Smooth muscle cell (in vitro differentiated cells): ENCODE measurements at regions not wholly inside any gene's neighbourhood (a gene's known extent, or its start where the extent isn't known, plus 50 kb on each side); places are given as distances from the start of the nearest gene placed in this dataset.

Source experiments
- DNase-seq: peaks from one replicate; lab custom pipeline; 2025; ENCODE audit not compliant: unreplicated experiment; lab: John Stamatoyannopoulos, UW
- H2AFZ ChIP-seq: fragments of 200-600 bp; sonication (generic); 2 replicates; pipeline ENCODE4 v1.6.0; 2016; ENCODE audit warnings: antibody characterized with exemption, low read depth, mild to moderate bottlenecking
- H3F3A ChIP-seq: fragments of 200-600 bp; sonication (generic); 2 replicates; pipeline ENCODE4 v1.6.0; 2017; ENCODE audit warnings: antibody characterized with exemption, low read depth
- H3K27ac ChIP-seq: fragments of 200-600 bp; sonication (generic); 2 replicates; pipeline ENCODE4 v1.5.1; 2016; ENCODE audit warnings: low read depth, mild to moderate bottlenecking
- H3K27me3 ChIP-seq: fragments of 200-600 bp; sonication (generic); 2 replicates; pipeline ENCODE4 v1.6.1; 2016; ENCODE audit warnings: low read depth, mild to moderate bottlenecking
- H3K36me3 ChIP-seq: fragments of 200-600 bp; sonication (generic); 2 replicates; pipeline ENCODE4 v1.5.1; 2016; ENCODE audit warnings: low read depth
- H3K4me1 ChIP-seq: fragments of 200-600 bp; sonication (generic); 2 replicates; pipeline ENCODE4 v1.5.1; 2016; ENCODE audit warnings: low read depth
- H3K4me2 ChIP-seq: fragments of 200-600 bp; sonication (generic); 2 replicates; pipeline ENCODE4 v1.6.0; 2016; ENCODE audit warnings: mild to moderate bottlenecking
- H3K4me3 ChIP-seq: fragments of 200-600 bp; sonication (generic); 2 replicates; pipeline ENCODE4 v1.5.1; 2016; ENCODE audit warnings: mild to moderate bottlenecking
- H3K79me2 ChIP-seq: fragments of 200-600 bp; sonication (generic); 2 replicates; pipeline ENCODE4 v1.6.0; 2016; ENCODE audit warnings: low read depth, mild to moderate bottlenecking
- H3K9ac ChIP-seq: fragments of 200-600 bp; sonication (generic); 2 replicates; pipeline ENCODE4 v1.6.0; 2016; ENCODE audit warnings: low read depth
- H3K9me3 ChIP-seq: fragments of 200-600 bp; sonication (generic); replicated peaks from 2 replicates; pipeline ENCODE4 v1.5.1; 2016; ENCODE audit warnings: low read depth
- H4K20me1 ChIP-seq: fragments of 200-600 bp; sonication (generic); 2 replicates; pipeline ENCODE4 v1.6.0; 2016; ENCODE audit warnings: low read depth
- CTCF ChIP-seq: fragments of 200-600 bp; sonication (generic); IDR thresholded peaks from 2 replicates; pipeline ENCODE4 v1.5.1; 2017; ENCODE audit warnings: borderline replicate concordance, mild to moderate bottlenecking, antibody characterized with exemption; ENCODE audit not compliant: insufficient read depth, poor library complexity, severe bottlenecking
- WGBS: methylation state at CpG from one replicate; pipeline ENCODE4 v1.1.7; 2016; ENCODE audit warnings: low lambda C conversion rate; 5-methylcytosine and 5-hydroxymethylcytosine counted together

GRCh38 chr2:146189541-146189940 is 1655.3 kb upstream of the ACVR2A start:
- Histone ChIP-seq H3K9me3 (no peaks in the 10 kb centered on the region), H3K9ac (no peak overlapping the region), H3K4me1 (no peaks in the 10 kb centered on the region)

GRCh38 chr2:146173934-146174333 is 1654.0 kb upstream of the ZEB2 start:
- Histone ChIP-seq H3K9me3 (no peaks in the 10 kb centered on the region), H3K4me1 (no peaks in the 10 kb centered on the region), H4K20me1 (no peaks in the 10 kb centered on the region), H3K4me3 (no peak overlapping the region), H3K27me3 (no peaks in the 10 kb centered on the region), H3K27ac (no peak overlapping the region), H3K36me3 (no peaks in the 10 kb centered on the region), H3K9ac (no peak overlapping the region), H3F3A (no peaks in the 10 kb centered on the region), H3K79me2 (no peaks in the 10 kb centered on the region), H3K4me2 (no peak overlapping the region), H2AFZ (no peak overlapping the region)
- no peak for DNase-seq
- 97% methylated on average over 2 of the region's 2 CpGs for WGBS
- no peak for TF ChIP-seq CTCF

More at GRCh38 chr2:146189541-146189940, 1655.3 kb upstream of the ACVR2A start:
- no peak for TF ChIP-seq CTCF
- no peak overlapping the region for H3K4me3 ChIP-seq
- no peaks in the 10 kb centered on the region for H3K27me3 ChIP-seq
- no peak overlapping the region for H2AFZ ChIP-seq
- DNase-seq: no peak
- H3K79me2 ChIP-seq: no peaks in the 10 kb centered on the region
- H3K27ac ChIP-seq: no peak overlapping the region
- H3F3A ChIP-seq: no peaks in the 10 kb centered on the region
- H3K36me3 ChIP-seq: no peaks in the 10 kb centered on the region
- no peaks in the 10 kb centered on the region for H4K20me1 ChIP-seq
- no peak overlapping the region for H3K4me2 ChIP-seq

- H3K36me3 ChIP-seq: no peaks in the 10 kb centered on the region
- no peaks in the 10 kb centered on the region for H3K9me3 ChIP-seq
- no peaks in the 10 kb centered on the region for H3F3A ChIP-seq
- H3K4me2 ChIP-seq: no peak overlapping the region
- H2AFZ ChIP-seq: no peak overlapping the region
- no peaks in the 10 kb centered on the region for H3K79me2 ChIP-seq
- no peak overlapping the region for H3K9ac ChIP-seq
- no peaks in the 10 kb centered on the region for H3K27me3 ChIP-seq
- no peak for TF ChIP-seq CTCF
- no peak overlapping the region for H3K27ac ChIP-seq
- no peaks in the 10 kb centered on the region for H4K20me1 ChIP-seq
- no peaks in the 10 kb centered on the region for H3K4me1 ChIP-seq
- no peak overlapping the region for H3K4me3 ChIP-seq
- 57% methylated on average over 3 of the region's 3 CpGs for WGBS
- DNase-seq: no peak
These were observed 1641.5 kb upstream of the ZEB2 start for GRCh38 chr2:146161256-146161882.

GRCh38 chr2:146158072-146158674 is 1638.3 kb upstream of the ZEB2 start:
- no peaks in the 10 kb centered on the region for H4K20me1 ChIP-seq
- no peak overlapping the region for H3K4me2 ChIP-seq
- no peaks in the 10 kb centered on the region for H3K27me3 ChIP-seq
- H3K27ac ChIP-seq: no peak overlapping the region
- no peaks in the 10 kb centered on the region for H3K9me3 ChIP-seq
- no peak for DNase-seq
- WGBS: 100% methylated on average over 3 of the region's 3 CpGs
- TF ChIP-seq CTCF: no peak
- H3K36me3 ChIP-seq: no peaks in the 10 kb centered on the region
- no peak overlapping the region for H3K9ac ChIP-seq
- H3F3A ChIP-seq: no peaks in the 10 kb centered on the region
- no peak overlapping the region for H2AFZ ChIP-seq
- no peaks in the 10 kb centered on the region for H3K4me1 ChIP-seq
- H3K4me3 ChIP-seq: no peak overlapping the region
- no peaks in the 10 kb centered on the region for H3K79me2 ChIP-seq
